IMR-90 (cell line): ENCODE measurements at regions not wholly inside any gene's neighbourhood (a gene's known extent, or its start where the extent isn't known, plus 50 kb on each side); places are given as distances from the start of the nearest gene placed in this dataset.

Experiments used
- ATAC-seq: fragments of 200-7000 bp; cut with Tn5 transposase; 2 replicates; pipeline ENCODE4 v1.9.1; 2020; ENCODE audit warnings: low read depth, mild to moderate bottlenecking, moderate library complexity
- BruUV-seq: library from RNA; stranded (reverse); fragments of 400-500 nt; replicated peaks from 2 replicates; lab custom pipeline; 2021; lab: Mats Ljungman, UMichigan
- CTCF ChIA-PET: fragments of 300-600 bp; formaldehyde crosslinking; extraction: SDS; loops from one replicate; lab custom pipeline; 2021; ENCODE audit warnings: antibody characterized with exemption; lab: Yijun Ruan, JAX
- POLR2A ChIA-PET: fragments of 300-600 bp; sonication (Branson Sonifier 250); formaldehyde crosslinking; loops from one replicate; lab custom pipeline; 2022; ENCODE audit warnings: antibody characterized with exemption; ENCODE audit not compliant: unreplicated experiment; lab: Charles Lee
- DNase-seq: peaks from one replicate; pipeline ENCODE4 v3.0.0; 2013
- H2AFZ ChIP-seq: replicated peaks from 2 replicates; pipeline ENCODE3; 2013; ENCODE audit warnings: low read length, mild to moderate bottlenecking; ENCODE audit not compliant: poor library complexity
- H2AK5ac ChIP-seq: 2 replicates; pipeline ENCODE4 v1.6.1; 2013; ENCODE audit warnings: low read depth, low read length, inconsistent platforms
- H2AK9ac ChIP-seq: replicated peaks from 2 replicates; pipeline ENCODE3; 2013; ENCODE audit warnings: mild to moderate bottlenecking, low read depth, low read length, moderate library complexity; ENCODE audit not compliant: poor library complexity
- H2BK120ac ChIP-seq: 2 replicates; pipeline ENCODE4 v1.6.1; 2013; ENCODE audit warnings: low read depth, low read length, inconsistent platforms
- H2BK15ac ChIP-seq: 3 replicates; pipeline ENCODE4 v1.6.1; 2013; ENCODE audit warnings: low read depth, low read length, inconsistent platforms
- H2BK20ac ChIP-seq: 2 replicates; pipeline ENCODE4 v1.6.1; 2013; ENCODE audit warnings: low read depth, mild to moderate bottlenecking, inconsistent platforms, low read length, moderate library complexity
- H2BK5ac ChIP-seq: 2 replicates; pipeline ENCODE4 v1.6.1; 2013; ENCODE audit warnings: mild to moderate bottlenecking, low read depth, low read length, inconsistent platforms; ENCODE audit not compliant: poor library complexity, severe bottlenecking
- H3K14ac ChIP-seq: replicated peaks from 2 replicates; pipeline ENCODE4 v1.6.1; 2013; ENCODE audit warnings: low read depth, low read length, inconsistent platforms
- H3K18ac ChIP-seq: 2 replicates; pipeline ENCODE4 v1.6.1; 2013; ENCODE audit warnings: low read depth, low read length, control low read depth
- H3K23ac ChIP-seq: 2 replicates; pipeline ENCODE4 v1.6.1; 2013; ENCODE audit warnings: low read depth, low read length, inconsistent platforms
- H3K27ac ChIP-seq: 2 replicates; pipeline ENCODE4 v1.5.1; 2013; ENCODE audit warnings: mild to moderate bottlenecking, control low read depth, low read length; ENCODE audit not compliant: insufficient read depth
- H3K27me3 ChIP-seq: 2 replicates; pipeline ENCODE4 v1.6.1; 2013; ENCODE audit warnings: low read length; ENCODE audit not compliant: control insufficient read depth, insufficient read depth
- H3K36me3 ChIP-seq: 2 replicates; pipeline ENCODE4 v1.6.1; 2013; ENCODE audit warnings: low read length, mixed read lengths; ENCODE audit not compliant: control insufficient read depth, insufficient read depth
- H3K4ac ChIP-seq: 2 replicates; pipeline ENCODE4 v1.6.1; 2013; ENCODE audit warnings: low read depth, low read length, inconsistent platforms
- H3K4me1 ChIP-seq: 2 replicates; pipeline ENCODE4 v1.6.1; 2013; ENCODE audit warnings: low read length, mixed read lengths; ENCODE audit not compliant: control insufficient read depth, insufficient read depth
- H3K4me2 ChIP-seq: 2 replicates; pipeline ENCODE4 v1.6.1; 2013; ENCODE audit warnings: low read depth, mild to moderate bottlenecking, control low read depth, low read length, moderate library complexity
- H3K4me3 ChIP-seq: 2 replicates; pipeline ENCODE4 v1.5.1; 2013; ENCODE audit warnings: low read depth, mild to moderate bottlenecking, control low read depth, low read length, moderate library complexity; ENCODE audit not compliant: insufficient read depth
- H3K56ac ChIP-seq: 2 replicates; pipeline ENCODE4 v1.6.1; 2013; ENCODE audit warnings: low read length, inconsistent platforms; ENCODE audit not compliant: insufficient read depth; ENCODE audit errors: extremely low read depth
- H3K79me1 ChIP-seq, 2 experiments: 2 replicates each; pipeline ENCODE4 v1.6.1; 2013; ENCODE audit warnings: low read length in 2 of 2, inconsistent platforms in 1 of 2, low read depth in 1 of 2
- H3K9ac ChIP-seq: 2 replicates; pipeline ENCODE4 v1.6.1; 2013; ENCODE audit warnings: low read depth, low read length, control low read depth
- H3K9me1 ChIP-seq: 2 replicates; pipeline ENCODE4 v1.6.1; 2013; ENCODE audit warnings: low read length, inconsistent platforms; ENCODE audit not compliant: insufficient read depth
- H3K9me3 ChIP-seq: 2 replicates; pipeline ENCODE4 v1.6.1; 2013; ENCODE audit warnings: low read length; ENCODE audit not compliant: control insufficient read depth, insufficient read depth
- H4K20me1 ChIP-seq: 2 replicates; pipeline ENCODE4 v1.6.1; 2013; ENCODE audit warnings: low read length, inconsistent platforms; ENCODE audit not compliant: insufficient read depth
- H4K5ac ChIP-seq: 2 replicates; pipeline ENCODE4 v1.6.1; 2013; ENCODE audit warnings: mild to moderate bottlenecking, low read depth, low read length, control low read depth
- H4K8ac ChIP-seq, 2 experiments: 2 replicates each; pipeline ENCODE4 v1.6.1; 2013; ENCODE audit warnings: low read depth in 2 of 2, low read length in 2 of 2, control low read depth in 1 of 2, inconsistent platforms in 1 of 2
- H4K91ac ChIP-seq: 2 replicates; pipeline ENCODE4 v1.6.1; 2013; ENCODE audit warnings: low read depth, low read length, inconsistent platforms; ENCODE audit not compliant: insufficient read depth
- CEBPB ChIP-seq: IDR thresholded peaks from 2 replicates; pipeline ENCODE4 v1.6.1; 2012; ENCODE audit warnings: low read depth, low read length, improper control_type of control experiment
- FOS ChIP-seq: fragments of 150-350 bp; IDR thresholded peaks from 2 replicates; pipeline ENCODE4 v1.6.1; 2016; ENCODE audit warnings: low read depth, low read length
- NFE2L2 ChIP-seq: fragments of 150-350 bp; IDR thresholded peaks from 2 replicates; pipeline ENCODE4 v1.6.1; 2016; ENCODE audit warnings: low read depth, mild to moderate bottlenecking, low read length
- WGBS, 2 experiments: methylation state at CpG; one replicate each; pipeline versions ENCODE4 v1.1.5 to v1.1.7; 2013; ENCODE audit warnings: missing lambda C conversion rate in 2 of 2; ENCODE audit not compliant: insufficient read length in 1 of 2; ENCODE audit errors: extremely low coverage in 2 of 2; 5-methylcytosine and 5-hydroxymethylcytosine counted together
- dilution Hi-C: fragments of 300-500 bp; cut with HindIII; formaldehyde crosslinking; loops from one replicate; pipeline ENCODE4 v1.14.3; 2018; ENCODE audit warnings: low sequenced_read_pairs; ENCODE audit not compliant: unreplicated experiment
- in situ Hi-C: fragments of 300-500 bp; cut with MboI; formaldehyde crosslinking; loops from 3 replicates; pipeline ENCODE4 v1.14.3; 2019; ENCODE audit warnings: low sequenced_read_pairs, inconsistent platforms, mixed read lengths
- intact Hi-C: fragments of 100-400 bp; cut with micrococcal nuclease; formaldehyde crosslinking; loops from 2 replicates; pipeline ENCODE4 v1.10.0; 2022

- Histone ChIP-seq H3K9me1 (peaks cover 5% of the 10 kb centered on the region), H2BK120ac (no peak overlapping the region), H4K20me1 (no peaks in the 10 kb centered on the region), H3K4ac (no peak overlapping the region), H3K79me1 (0 out of 4 replicates have a peak, but pooled peaks cover 0 to 6% of the 10 kb centered on the region in 2 experiments), H4K8ac (no peak overlapping the region), H3K27ac (peak overlapping the region; percentile 74; the same call in 1 of the 2 replicates), H3K4me1 (peaks cover 10% of the 10 kb centered on the region), H3K18ac (no peak overlapping the region), H2BK20ac (no peak overlapping the region), H3K36me3 (peaks cover 31% of the 10 kb centered on the region), H2BK15ac (no peak overlapping the region), H2AK5ac (no peak overlapping the region), H3K23ac (peak overlapping the region; percentile 41; the same call in 1 of the 2 replicates), H2BK5ac (peak overlapping the region; percentile 55), H3K9ac (peak overlapping the region; percentile 38; the same call in 1 of the 2 replicates), H3K9me3 (no peaks in the 10 kb centered on the region), H3K4me2 (peak overlapping the region; percentile 23; the same call in 1 of the 2 replicates), H3K4me3 (no peak overlapping the region), H4K5ac (no peak overlapping the region), H3K27me3 (no peaks in the 10 kb centered on the region), H3K56ac (no peak overlapping the region), H4K91ac (no peak overlapping the region), H2AK9ac (no peak overlapping the region), H3K14ac (peak overlapping the region; percentile 12; the same call in 1 of the 2 replicates), H2AFZ (no peak overlapping the region)
- BruUV-seq = no TSS peak
- ChIA-PET POLR2A (no interaction called here), CTCF (no interaction called here)
- no peak for TF ChIP-seq FOS
- peak; percentile 83 for TF ChIP-seq CEBPB
- peak; percentile 87 for TF ChIP-seq NFE2L2
- DNase-seq (peak; percentile 53), ATAC-seq (peak; percentile 70)
- in situ Hi-C loops = no loop called here
- intact Hi-C loops = loop anchor here (10.0 kb wide), 1 partner anchor 258 kb away; no protein-coding TSS in a partner anchor
- WGBS, 2 experiments = 80% methylated on average over 1 of the region's 2 CpGs; no CpG with 5 or more reads in 1 of the 2 experiments
- dilution Hi-C loops = no loop called here
Observed at GRCh38 chr20:3312940-3313682, 74.1 kb upstream of the SLC4A11 start.
